ENCODE measurements at regions not wholly inside any gene's neighbourhood (a gene's known extent, or its start where the extent isn't known, plus 50 kb on each side); places are given as distances from the start of the nearest gene placed in this dataset.

- no peaks in the 10 kb centered on the region for H3K27me3 Mint-ChIP-seq (ENCODE audit: low read depth in 2 of 2)
- ATAC-seq (no peak), DNase-seq (no peak)
- H3K36me3 ChIP-seq (ENCODE audit: control insufficient read depth, insufficient read depth, low read length): no peaks in the 10 kb centered on the region
- H3K27ac Mint-ChIP-seq: no peak overlapping the region
- H3K4me1 Mint-ChIP-seq: no peaks in the 10 kb centered on the region
- no peak overlapping the region for H3K27ac ChIP-seq (ENCODE audit: low read length)
- intact Hi-C loops (cut with micrococcal nuclease): no loop called here
- TF ChIP-seq CTCF (IDR thresholded peaks at IDR 0.05): no peak
- no peaks in the 10 kb centered on the region for H3K36me3 Mint-ChIP-seq
- 45% methylated on average over 1 of the region's 2 CpGs for WGBS (ENCODE audit: insufficient coverage)
- no peak overlapping the region for H3K4me3 ChIP-seq (ENCODE audit: low read length)
- no peaks in the 10 kb centered on the region for H3K4me1 ChIP-seq (ENCODE audit: control insufficient read depth, insufficient read depth, low read length)
- no peak overlapping the region for H3K4me3 Mint-ChIP-seq
- H3K9me3 Mint-ChIP-seq: peaks cover 0 to 4% of the 10 kb centered on the region in 2 donors
- no peaks in the 10 kb centered on the region for H3K9me3 ChIP-seq (ENCODE audit: control insufficient read depth, insufficient read depth, low read length)
- H3K27me3 ChIP-seq (ENCODE audit: control insufficient read depth, insufficient read depth, low read length): no peaks in the 10 kb centered on the region
These were observed 319.4 kb upstream of the HTR2A start for GRCh38 chr13:47216176-47216822.

GRCh38 chr13:47215736-47216135 is 318.9 kb upstream of the HTR2A start:
- DNase-seq: no peak
- Mint-ChIP-seq H3K4me3 (no peak overlapping the region), H3K27ac (no peak overlapping the region), H3K27me3 (ENCODE audit: low read depth in 2 of 2) (peaks cover 0 to 3% of the 10 kb centered on the region in 2 donors), H3K9me3 (peaks cover 0 to 4% of the 10 kb centered on the region in 2 donors), H3K36me3 (no peaks in the 10 kb centered on the region), H3K4me1 (no peaks in the 10 kb centered on the region)
- H3K36me3 ChIP-seq (ENCODE audit: control insufficient read depth, insufficient read depth, low read length): no peaks in the 10 kb centered on the region
- ATAC-seq: no peak
- TF ChIP-seq CTCF (IDR thresholded peaks at IDR 0.05): no peak
- intact Hi-C loops (cut with micrococcal nuclease): no loop called here
- H3K27me3 ChIP-seq (ENCODE audit: control insufficient read depth, insufficient read depth, low read length): no peaks in the 10 kb centered on the region
- H3K4me1 ChIP-seq (ENCODE audit: control insufficient read depth, insufficient read depth, low read length): no peaks in the 10 kb centered on the region
- no CpG with 5 or more reads among the region's 2 CpGs for WGBS (ENCODE audit: insufficient coverage)
- H3K4me3 ChIP-seq (ENCODE audit: low read length): no peak overlapping the region
- H3K27ac ChIP-seq (ENCODE audit: low read length): no peak overlapping the region
- H3K9me3 ChIP-seq (ENCODE audit: control insufficient read depth, insufficient read depth, low read length): no peaks in the 10 kb centered on the region

- 96% methylated on average over 2 of the region's 3 CpGs for WGBS (ENCODE audit: insufficient coverage)
- no peaks in the 10 kb centered on the region for H3K36me3 ChIP-seq (ENCODE audit: control insufficient read depth, insufficient read depth, low read length)
- Mint-ChIP-seq H3K4me1 (no peaks in the 10 kb centered on the region), H3K9me3 (peaks cover 0 to 4% of the 10 kb centered on the region in 2 donors), H3K27ac (no peak overlapping the region), H3K27me3 (ENCODE audit: low read depth in 2 of 2) (peaks cover 0 to 3% of the 10 kb centered on the region in 2 donors), H3K4me3 (no peak overlapping the region), H3K36me3 (no peaks in the 10 kb centered on the region)
- ATAC-seq: no peak
- no peaks in the 10 kb centered on the region for H3K9me3 ChIP-seq (ENCODE audit: control insufficient read depth, insufficient read depth, low read length)
- TF ChIP-seq CTCF (IDR thresholded peaks at IDR 0.05): no peak
- H3K4me3 ChIP-seq (ENCODE audit: low read length): no peak overlapping the region
- DNase-seq: no peak
- H3K27me3 ChIP-seq (ENCODE audit: control insufficient read depth, insufficient read depth, low read length): no peaks in the 10 kb centered on the region
- H3K27ac ChIP-seq (ENCODE audit: low read length): no peak overlapping the region
- intact Hi-C loops (cut with micrococcal nuclease): no loop called here
- no peaks in the 10 kb centered on the region for H3K4me1 ChIP-seq (ENCODE audit: control insufficient read depth, insufficient read depth, low read length)
These were observed 316.2 kb upstream of the HTR2A start for GRCh38 chr13:47213047-47213446.

GRCh38 chr13:47211106-47211505 is 314.3 kb upstream of the HTR2A start:
- ATAC-seq (no peak), DNase-seq (no peak)
- H3K27ac ChIP-seq (ENCODE audit: low read length): no peak overlapping the region
- Mint-ChIP-seq H3K4me3 (no peak overlapping the region), H3K9me3 (peaks cover 0 to 4% of the 10 kb centered on the region in 2 donors), H3K36me3 (no peaks in the 10 kb centered on the region), H3K4me1 (no peaks in the 10 kb centered on the region), H3K27ac (no peak overlapping the region), H3K27me3 (ENCODE audit: low read depth in 2 of 2) (peaks cover 0 to 3% of the 10 kb centered on the region in 2 donors)
- H3K9me3 ChIP-seq (ENCODE audit: control insufficient read depth, insufficient read depth, low read length): no peaks in the 10 kb centered on the region
- H3K27me3 ChIP-seq (ENCODE audit: control insufficient read depth, insufficient read depth, low read length): no peaks in the 10 kb centered on the region
- TF ChIP-seq CTCF (IDR thresholded peaks at IDR 0.05): no peak
- H3K36me3 ChIP-seq (ENCODE audit: control insufficient read depth, insufficient read depth, low read length): no peaks in the 10 kb centered on the region
- no peak overlapping the region for H3K4me3 ChIP-seq (ENCODE audit: low read length)
- no peaks in the 10 kb centered on the region for H3K4me1 ChIP-seq (ENCODE audit: control insufficient read depth, insufficient read depth, low read length)
- intact Hi-C loops (cut with micrococcal nuclease): no loop called here
- 59% methylated on average over 4 of the region's 5 CpGs for WGBS (ENCODE audit: insufficient coverage)
